Activated CD4-positive, alpha-beta memory T cell treated with anti-CD3 and anti-CD28 coated beads for 36 hours (primary cell): ENCODE measurements at regions not wholly inside any gene's neighbourhood (a gene's known extent, or its start where the extent isn't known, plus 50 kb on each side); places are given as distances from the start of the nearest gene placed in this dataset.

Source experiments
- CTCF ChIA-PET: fragments of 350-600 bp; sonication (Branson Sonifier 250); formaldehyde crosslinking; loops from one replicate; lab custom pipeline; 2021; ENCODE audit warnings: antibody characterized with exemption, inconsistent platforms; lab: Charles Lee
- POLR2A ChIA-PET: fragments of 350-600 bp; sonication (Branson Sonifier 250); formaldehyde crosslinking; loops from one replicate; lab custom pipeline; 2021; ENCODE audit warnings: antibody characterized with exemption; lab: Charles Lee
- DNase-seq: peaks from one replicate; pipeline ENCODE4 v3.0.0-alpha.2; 2020
- H3K27ac Mint-ChIP-seq: one replicate; pipeline ENCODE4 v1.8.0; 2021; ENCODE audit warnings: mixed read lengths
- H3K27me3 Mint-ChIP-seq: one replicate; pipeline ENCODE4 v1.8.0; 2021; ENCODE audit warnings: mixed read lengths
- H3K36me3 Mint-ChIP-seq: one replicate; pipeline ENCODE4 v1.8.0; 2021; ENCODE audit warnings: mixed read lengths
- H3K4me1 Mint-ChIP-seq: one replicate; pipeline ENCODE4 v1.8.0; 2021; ENCODE audit warnings: low read depth, mixed read lengths
- H3K4me3 Mint-ChIP-seq: one replicate; pipeline ENCODE4 v1.8.0; 2021; ENCODE audit warnings: mild to moderate bottlenecking, mixed read lengths
- H3K9me3 Mint-ChIP-seq: one replicate; pipeline ENCODE4 v1.8.0; 2021; ENCODE audit warnings: mixed read lengths
- intact Hi-C: fragments of 100-400 bp; cut with micrococcal nuclease; formaldehyde crosslinking; loops from one replicate; pipeline ENCODE4 v1.15.1; 2023

- POLR2A ChIA-PET = no interaction called here
- H3K9me3 Mint-ChIP-seq = peaks cover 11% of the 10 kb centered on the region
Measured at GRCh38 chr10:129085811-129086210, 381.2 kb upstream of the MGMT start.

GRCh38 chr10:129089341-129089740 lies 377.7 kb upstream of the MGMT start:
- CTCF ChIA-PET = no interaction called here
- POLR2A ChIA-PET = no interaction called here
- DNase-seq = no peak
- no peaks in the 10 kb centered on the region for H3K27me3 Mint-ChIP-seq
- intact Hi-C loops = no loop called here
- H3K36me3 Mint-ChIP-seq = no peaks in the 10 kb centered on the region
- no peak overlapping the region for H3K4me3 Mint-ChIP-seq
- H3K9me3 Mint-ChIP-seq = peaks cover 6% of the 10 kb centered on the region
- no peaks in the 10 kb centered on the region for H3K4me1 Mint-ChIP-seq
- no peak overlapping the region for H3K27ac Mint-ChIP-seq

More at GRCh38 chr10:129085811-129086210, 381.2 kb upstream of the MGMT start:
- no peaks in the 10 kb centered on the region for H3K27me3 Mint-ChIP-seq
- intact Hi-C loops = no loop called here
- H3K36me3 Mint-ChIP-seq = no peaks in the 10 kb centered on the region
- no peaks in the 10 kb centered on the region for H3K4me1 Mint-ChIP-seq
- H3K27ac Mint-ChIP-seq = no peak overlapping the region
- DNase-seq = no peak
- no peak overlapping the region for H3K4me3 Mint-ChIP-seq
- CTCF ChIA-PET = no interaction called here

GRCh38 chr10:129090165-129090564 lies 376.9 kb upstream of the MGMT start:
- no peaks in the 10 kb centered on the region for H3K4me1 Mint-ChIP-seq
- POLR2A ChIA-PET = no interaction called here
- H3K27me3 Mint-ChIP-seq = no peaks in the 10 kb centered on the region
- H3K4me3 Mint-ChIP-seq = no peak overlapping the region
- peaks cover under 1% of the 10 kb centered on the region for H3K9me3 Mint-ChIP-seq
- H3K27ac Mint-ChIP-seq = no peak overlapping the region
- no peak for DNase-seq
- no peaks in the 10 kb centered on the region for H3K36me3 Mint-ChIP-seq
- CTCF ChIA-PET = no interaction called here
- intact Hi-C loops = no loop called here

GRCh38 chr10:129090618-129091366 lies 376.2 kb upstream of the MGMT start:
- no peak for DNase-seq
- no peaks in the 10 kb centered on the region for H3K36me3 Mint-ChIP-seq
- intact Hi-C loops = no loop called here
- ChIA-PET CTCF (no interaction called here), POLR2A (no interaction called here)
- H3K9me3 Mint-ChIP-seq = no peaks in the 10 kb centered on the region
- no peak overlapping the region for H3K4me3 Mint-ChIP-seq
- no peak overlapping the region for H3K27ac Mint-ChIP-seq
- H3K4me1 Mint-ChIP-seq = no peaks in the 10 kb centered on the region
- H3K27me3 Mint-ChIP-seq = no peaks in the 10 kb centered on the region

- H3K4me3 Mint-ChIP-seq = no peak overlapping the region
- intact Hi-C loops = no loop called here
- H3K36me3 Mint-ChIP-seq = no peaks in the 10 kb centered on the region
- H3K4me1 Mint-ChIP-seq = no peaks in the 10 kb centered on the region
- ChIA-PET CTCF (no interaction called here), POLR2A (interaction anchor here (0.6 kb wide), 1 partner anchor 12 kb away, joined by 4 read pairs; no protein-coding TSS in a partner anchor)
- no peak overlapping the region for H3K27ac Mint-ChIP-seq
- H3K9me3 Mint-ChIP-seq = no peaks in the 10 kb centered on the region
- H3K27me3 Mint-ChIP-seq = no peaks in the 10 kb centered on the region
- DNase-seq = no peak
Measured at GRCh38 chr10:129093641-129094040, 373.4 kb upstream of the MGMT start.

- Mint-ChIP-seq H3K9me3 (no peaks in the 10 kb centered on the region), H3K36me3 (no peaks in the 10 kb centered on the region), H3K4me1 (no peaks in the 10 kb centered on the region), H3K27me3 (no peaks in the 10 kb centered on the region), H3K27ac (no peak overlapping the region), H3K4me3 (no peak overlapping the region)
- ChIA-PET CTCF (no interaction called here), POLR2A (no interaction called here)
- intact Hi-C loops = no loop called here
- DNase-seq = no peak
Measured at GRCh38 chr10:129094233-129094632, 372.8 kb upstream of the MGMT start.

- no peaks in the 10 kb centered on the region for H3K9me3 Mint-ChIP-seq
- intact Hi-C loops = no loop called here
- CTCF ChIA-PET = no interaction called here
- H3K4me1 Mint-ChIP-seq = no peaks in the 10 kb centered on the region
- H3K4me3 Mint-ChIP-seq = no peak overlapping the region
- no peak overlapping the region for H3K27ac Mint-ChIP-seq
- H3K27me3 Mint-ChIP-seq = no peaks in the 10 kb centered on the region
- POLR2A ChIA-PET = no interaction called here
- no peak for DNase-seq
- H3K36me3 Mint-ChIP-seq = no peaks in the 10 kb centered on the region
Measured at GRCh38 chr10:129094861-129095260, 372.2 kb upstream of the MGMT start.

GRCh38 chr10:129095680-129096064 lies 371.4 kb upstream of the MGMT start:
- no peaks in the 10 kb centered on the region for H3K4me1 Mint-ChIP-seq
- ChIA-PET CTCF (no interaction called here), POLR2A (no interaction called here)
- DNase-seq = no peak
- no peaks in the 10 kb centered on the region for H3K36me3 Mint-ChIP-seq
- H3K4me3 Mint-ChIP-seq = no peak overlapping the region
- H3K27me3 Mint-ChIP-seq = no peaks in the 10 kb centered on the region
- no peak overlapping the region for H3K27ac Mint-ChIP-seq
- H3K9me3 Mint-ChIP-seq = no peaks in the 10 kb centered on the region
- intact Hi-C loops = no loop called here

GRCh38 chr10:129096065-129096984 lies 370.7 kb upstream of the MGMT start:
- intact Hi-C loops = no loop called here
- ChIA-PET POLR2A (no interaction called here), CTCF (no interaction called here)
- Mint-ChIP-seq H3K27me3 (no peaks in the 10 kb centered on the region), H3K4me3 (no peak overlapping the region), H3K27ac (no peak overlapping the region), H3K36me3 (no peaks in the 10 kb centered on the region), H3K4me1 (no peaks in the 10 kb centered on the region), H3K9me3 (no peaks in the 10 kb centered on the region)
- no peak for DNase-seq

GRCh38 chr10:129097776-129098330 lies 369.2 kb upstream of the MGMT start:
- intact Hi-C loops = no loop called here
- H3K9me3 Mint-ChIP-seq = no peaks in the 10 kb centered on the region
- no peak overlapping the region for H3K27ac Mint-ChIP-seq
- peaks cover 10% of the 10 kb centered on the region for H3K4me1 Mint-ChIP-seq
- no peak overlapping the region for H3K4me3 Mint-ChIP-seq
- no peaks in the 10 kb centered on the region for H3K27me3 Mint-ChIP-seq
- CTCF ChIA-PET = no interaction called here
- DNase-seq = no peak
- no peaks in the 10 kb centered on the region for H3K36me3 Mint-ChIP-seq
- POLR2A ChIA-PET = no interaction called here

GRCh38 chr10:129098517-129098916 lies 368.5 kb upstream of the MGMT start:
- ChIA-PET CTCF (no interaction called here), POLR2A (no interaction called here)
- no peak for DNase-seq
- Mint-ChIP-seq H3K36me3 (no peaks in the 10 kb centered on the region), H3K9me3 (no peaks in the 10 kb centered on the region), H3K4me3 (no peak overlapping the region), H3K27me3 (no peaks in the 10 kb centered on the region), H3K4me1 (peaks cover 14% of the 10 kb centered on the region), H3K27ac (no peak overlapping the region)
- intact Hi-C loops = no loop called here

- Mint-ChIP-seq H3K27me3 (no peaks in the 10 kb centered on the region), H3K4me3 (no peak overlapping the region), H3K4me1 (peaks cover 19% of the 10 kb centered on the region), H3K27ac (no peak overlapping the region), H3K36me3 (no peaks in the 10 kb centered on the region), H3K9me3 (no peaks in the 10 kb centered on the region)
- POLR2A ChIA-PET = no interaction called here
- intact Hi-C loops = no loop called here
- CTCF ChIA-PET = no interaction called here
- no peak for DNase-seq
Measured at GRCh38 chr10:129099486-129099885, 367.6 kb upstream of the MGMT start.
